HepG2 (cell line): ENCODE measurements at regions not wholly inside any gene's neighbourhood (a gene's known extent, or its start where the extent isn't known, plus 50 kb on each side); places are given as distances from the start of the nearest gene placed in this dataset.

Source experiments
- ATAC-seq: fragments of 200-7000 bp; cut with Tn5 transposase; 3 replicates; pipeline ENCODE4 v1.9.1; 2020; ENCODE audit warnings: mild to moderate bottlenecking, moderate library complexity
- BruUV-seq: library from RNA; stranded (reverse); fragments of 400-500 nt; replicated peaks from 2 replicates; lab custom pipeline; 2021; lab: Mats Ljungman, UMichigan
- CTCF ChIA-PET: fragments of 300-600 bp; formaldehyde crosslinking; extraction: SDS; loops from one replicate; lab custom pipeline; 2021; ENCODE audit warnings: low total read pairs, inconsistent platforms, low intra/inter-chr PET ratio; lab: Yijun Ruan, JAX
- POLR2A ChIA-PET: fragments of 350-600 bp; sonication (Branson Sonifier 250); formaldehyde crosslinking; loops from one replicate; lab custom pipeline; 2020; ENCODE audit warnings: antibody characterized with exemption, inconsistent platforms; lab: Yijun Ruan, JAX
- DNase-seq: peaks from one replicate; pipeline ENCODE4 v3.0.0-alpha.2; 2015; ENCODE audit warnings: low spot score
- FAIRE-seq: peaks from 3 replicates; lab custom pipeline; 2011; peaks lifted over from hg19 to GRCh38; lab: Jason Lieb, UNC
- H2AFZ ChIP-seq: one replicate; pipeline ENCODE4 v1.6.1; 2011; ENCODE audit warnings: low read length, inconsistent platforms
- H3K27ac ChIP-seq: fragments of 300-600 bp; 3 replicates; pipeline ENCODE4 v1.8.0; 2011; ENCODE audit warnings: mixed run types, mild to moderate bottlenecking, mixed read lengths, low read length, inconsistent platforms; ENCODE audit not compliant: insufficient read depth; ENCODE audit errors: extremely low read length
- H3K27me3 ChIP-seq, 2 experiments: fragments of 200-600 bp in 1 of 2; 2 replicates in 1 of 2; 3 replicates in 1 of 2; pipeline versions ENCODE4 v1.6.0 to v1.8.0; 2011; ENCODE audit warnings: low read length in 2 of 2, mild to moderate bottlenecking in 2 of 2, moderate library complexity in 2 of 2, inconsistent platforms in 1 of 2; ENCODE audit not compliant: insufficient read depth in 2 of 2, control insufficient read depth in 1 of 2
- H3K36me3 ChIP-seq, 2 experiments: fragments of 200-600 bp in 1 of 2; replicated peaks in 1 of 2; 2 replicates in 1 of 2; 3 replicates in 1 of 2; pipeline versions ENCODE4 v1.5.1 to v1.8.0; 2011; ENCODE audit warnings: low read length in 2 of 2, inconsistent platforms in 1 of 2; ENCODE audit not compliant: insufficient read depth in 2 of 2, control insufficient read depth in 1 of 2
- H3K4me1 ChIP-seq: 2 replicates; pipeline ENCODE4 v1.5.1; 2012; ENCODE audit warnings: low read length, inconsistent platforms; ENCODE audit not compliant: insufficient read depth
- H3K4me2 ChIP-seq: 2 replicates; pipeline ENCODE4 v1.6.0; 2011; ENCODE audit warnings: low read depth, low read length, inconsistent platforms
- H3K4me3 ChIP-seq, 3 experiments: fragments of 200-600 bp in 1 of 3; sonication (generic), shearing (Covaris generic) in 1 of 3; replicated peaks in 1 of 3; 2 replicates each; pipeline ENCODE4 v1.5.1; 2011 to 2016; ENCODE audit warnings: low read length in 3 of 3, inconsistent platforms in 2 of 3, low read depth in 2 of 3, mild to moderate bottlenecking in 2 of 3, control low read depth in 1 of 3, mixed read lengths in 1 of 3; ENCODE audit not compliant: insufficient read depth in 1 of 3
- H3K79me2 ChIP-seq: one replicate; pipeline ENCODE4 v1.6.1; 2011; ENCODE audit warnings: low read length, inconsistent platforms; ENCODE audit not compliant: insufficient read depth
- H3K9ac ChIP-seq: 2 replicates; pipeline ENCODE4 v1.6.0; 2011; ENCODE audit warnings: mild to moderate bottlenecking, low read depth, low read length, inconsistent platforms; ENCODE audit not compliant: insufficient read depth
- H3K9me3 ChIP-seq: 2 replicates; pipeline ENCODE4 v1.5.1; 2012; ENCODE audit warnings: mild to moderate bottlenecking, low read length
- H4K20me1 ChIP-seq: 2 replicates; pipeline ENCODE4 v1.6.0; 2011; ENCODE audit warnings: inconsistent platforms, mild to moderate bottlenecking, low read length, moderate library complexity; ENCODE audit not compliant: insufficient read depth
- EED ChIP-seq: sonication (generic); formaldehyde crosslinking; IDR thresholded peaks from 2 replicates; pipeline ENCODE4 v1.5.0; 2020; ENCODE audit warnings: mild to moderate bottlenecking, missing genetic modification reagents
- GRHL1 ChIP-seq: sonication (generic); formaldehyde crosslinking; conservative IDR thresholded peaks from 2 replicates; pipeline ENCODE4 v1.8.0; 2022; ENCODE audit warnings: missing genetic modification reagents
- NR2F1 ChIP-seq, 2 experiments: fragments of 450-650 bp in 1 of 2; formaldehyde crosslinking in 1 of 2; IDR thresholded peaks; 2 replicates each; pipeline versions ENCODE4 v1.5.0 to v1.6.1; 2016 to 2020; ENCODE audit warnings: mild to moderate bottlenecking in 1 of 2, missing compliant biosample characterization in 1 of 2, missing genetic modification reagents in 1 of 2, moderate library complexity in 1 of 2
- ZC3H13 ChIP-seq: sonication (generic); formaldehyde crosslinking; IDR thresholded peaks from 2 replicates; pipeline ENCODE4 v1.8.1; 2023; ENCODE audit warnings: mild to moderate bottlenecking, missing genetic modification reagents, moderate library complexity
- ZNF121 ChIP-seq: sonication (generic); formaldehyde crosslinking; IDR thresholded peaks from 2 replicates; pipeline ENCODE4 v1.5.0; 2020; ENCODE audit warnings: mild to moderate bottlenecking, missing genetic modification reagents
- ZNF510 ChIP-seq: sonication (generic); formaldehyde crosslinking; IDR thresholded peaks from 2 replicates; pipeline ENCODE4 v1.4.0; 2020; ENCODE audit warnings: low read depth, mild to moderate bottlenecking, missing genetic modification reagents
- WGBS: methylation state at CpG from one replicate; pipeline ENCODE4 v1.1.6; 2017; ENCODE audit warnings: low lambda C conversion rate; 5-methylcytosine and 5-hydroxymethylcytosine counted together
- in situ Hi-C: cut with HindIII; loops from 2 replicates; pipeline ENCODE4 v1.10.0; 2017; ENCODE audit warnings: low pct_unique_long_range_greater_than_20kb; ENCODE audit not compliant: extremely low pct_ligation_motif_present
- intact Hi-C: fragments of 100-400 bp; cut with micrococcal nuclease; formaldehyde crosslinking; loops from one replicate; pipeline ENCODE4 v1.10.0; 2022; ENCODE audit not compliant: unreplicated experiment
- TF ChIP-seq, protein P1 (sequence below): sonication (generic); formaldehyde crosslinking; IDR thresholded peaks from 2 replicates; pipeline ENCODE4 v1.4.0; 2020; ENCODE audit warnings: missing genetic modification reagents
- TF ChIP-seq, protein P2 (sequence below): sonication (generic); formaldehyde crosslinking; IDR thresholded peaks from 2 replicates; pipeline ENCODE4 v1.4.0; 2020; ENCODE audit warnings: missing genetic modification reagents

DNA sequence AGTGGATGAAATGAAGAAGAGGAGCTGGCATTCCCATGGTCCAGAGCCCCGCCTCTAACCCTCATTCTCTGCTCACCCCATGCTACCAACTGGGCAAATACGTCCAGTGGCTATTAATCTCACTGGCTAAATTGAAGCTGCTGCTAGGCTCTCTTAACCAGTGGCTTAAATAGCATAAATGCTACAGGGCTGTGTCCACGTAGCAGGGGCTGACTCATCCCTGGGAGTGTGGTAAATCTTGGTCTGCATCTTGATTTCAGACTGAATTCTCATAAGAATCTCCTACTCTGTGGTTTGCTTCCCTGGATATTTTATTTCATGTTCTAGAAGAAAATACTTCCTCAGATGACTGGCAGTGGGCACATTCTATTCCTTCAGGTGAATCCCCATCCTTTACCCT lies 193.1 kb upstream of the ARG1 start:
- no TSS peak for BruUV-seq
- H3K4me1 ChIP-seq = no peaks in the 10 kb centered on the region
- H3K79me2 ChIP-seq = no peaks in the 10 kb centered on the region
- TF ChIP-seq NR2F1 (CRISPR knock-in tag; IDR thresholded peaks at IDR 0.05) (no peak), ZNF121 (CRISPR knock-in tag) (no peak), ZNF510 (CRISPR knock-in tag) (no peak), ZC3H13 (CRISPR knock-in tag) (no peak), GRHL1 (CRISPR knock-in tag) (no peak), EED (CRISPR knock-in tag) (no peak)
- TF ChIP-seq, protein P1, sequence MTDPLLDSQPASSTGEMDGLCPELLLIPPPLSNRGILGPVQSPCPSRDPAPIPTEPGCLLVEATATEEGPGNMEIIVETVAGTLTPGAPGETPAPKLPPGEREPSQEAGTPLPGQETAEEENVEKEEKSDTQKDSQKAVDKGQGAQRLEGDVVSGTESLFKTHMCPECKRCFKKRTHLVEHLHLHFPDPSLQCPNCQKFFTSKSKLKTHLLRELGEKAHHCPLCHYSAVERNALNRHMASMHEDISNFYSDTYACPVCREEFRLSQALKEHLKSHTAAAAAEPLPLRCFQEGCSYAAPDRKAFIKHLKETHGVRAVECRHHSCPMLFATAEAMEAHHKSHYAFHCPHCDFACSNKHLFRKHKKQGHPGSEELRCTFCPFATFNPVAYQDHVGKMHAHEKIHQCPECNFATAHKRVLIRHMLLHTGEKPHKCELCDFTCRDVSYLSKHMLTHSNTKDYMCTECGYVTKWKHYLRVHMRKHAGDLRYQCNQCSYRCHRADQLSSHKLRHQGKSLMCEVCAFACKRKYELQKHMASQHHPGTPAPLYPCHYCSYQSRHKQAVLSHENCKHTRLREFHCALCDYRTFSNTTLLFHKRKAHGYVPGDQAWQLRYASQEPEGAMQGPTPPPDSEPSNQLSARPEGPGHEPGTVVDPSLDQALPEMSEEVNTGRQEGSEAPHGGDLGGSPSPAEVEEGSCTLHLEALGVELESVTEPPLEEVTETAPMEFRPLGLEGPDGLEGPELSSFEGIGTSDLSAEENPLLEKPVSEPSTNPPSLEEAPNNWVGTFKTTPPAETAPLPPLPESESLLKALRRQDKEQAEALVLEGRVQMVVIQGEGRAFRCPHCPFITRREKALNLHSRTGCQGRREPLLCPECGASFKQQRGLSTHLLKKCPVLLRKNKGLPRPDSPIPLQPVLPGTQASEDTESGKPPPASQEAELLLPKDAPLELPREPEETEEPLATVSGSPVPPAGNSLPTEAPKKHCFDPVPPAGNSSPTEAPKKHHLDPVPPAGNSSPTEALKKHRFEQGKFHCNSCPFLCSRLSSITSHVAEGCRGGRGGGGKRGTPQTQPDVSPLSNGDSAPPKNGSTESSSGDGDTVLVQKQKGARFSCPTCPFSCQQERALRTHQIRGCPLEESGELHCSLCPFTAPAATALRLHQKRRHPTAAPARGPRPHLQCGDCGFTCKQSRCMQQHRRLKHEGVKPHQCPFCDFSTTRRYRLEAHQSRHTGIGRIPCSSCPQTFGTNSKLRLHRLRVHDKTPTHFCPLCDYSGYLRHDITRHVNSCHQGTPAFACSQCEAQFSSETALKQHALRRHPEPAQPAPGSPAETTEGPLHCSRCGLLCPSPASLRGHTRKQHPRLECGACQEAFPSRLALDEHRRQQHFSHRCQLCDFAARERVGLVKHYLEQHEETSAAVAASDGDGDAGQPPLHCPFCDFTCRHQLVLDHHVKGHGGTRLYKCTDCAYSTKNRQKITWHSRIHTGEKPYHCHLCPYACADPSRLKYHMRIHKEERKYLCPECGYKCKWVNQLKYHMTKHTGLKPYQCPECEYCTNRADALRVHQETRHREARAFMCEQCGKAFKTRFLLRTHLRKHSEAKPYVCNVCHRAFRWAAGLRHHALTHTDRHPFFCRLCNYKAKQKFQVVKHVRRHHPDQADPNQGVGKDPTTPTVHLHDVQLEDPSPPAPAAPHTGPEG = no peak
- TF ChIP-seq, protein P2, sequence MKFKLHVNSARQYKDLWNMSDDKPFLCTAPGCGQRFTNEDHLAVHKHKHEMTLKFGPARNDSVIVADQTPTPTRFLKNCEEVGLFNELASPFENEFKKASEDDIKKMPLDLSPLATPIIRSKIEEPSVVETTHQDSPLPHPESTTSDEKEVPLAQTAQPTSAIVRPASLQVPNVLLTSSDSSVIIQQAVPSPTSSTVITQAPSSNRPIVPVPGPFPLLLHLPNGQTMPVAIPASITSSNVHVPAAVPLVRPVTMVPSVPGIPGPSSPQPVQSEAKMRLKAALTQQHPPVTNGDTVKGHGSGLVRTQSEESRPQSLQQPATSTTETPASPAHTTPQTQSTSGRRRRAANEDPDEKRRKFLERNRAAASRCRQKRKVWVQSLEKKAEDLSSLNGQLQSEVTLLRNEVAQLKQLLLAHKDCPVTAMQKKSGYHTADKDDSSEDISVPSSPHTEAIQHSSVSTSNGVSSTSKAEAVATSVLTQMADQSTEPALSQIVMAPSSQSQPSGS (CRISPR knock-in tag) = no peak
- CTCF ChIA-PET = no interaction called here
- peaks cover 0 to 35% of the 10 kb centered on the region in 2 experiments; a peak in 3 of 5 replicates for H3K27me3 ChIP-seq
- H3K9ac ChIP-seq = no peak overlapping the region
- no peaks in the 10 kb centered on the region for H3K9me3 ChIP-seq
- no peaks in the 10 kb centered on the region for H4K20me1 ChIP-seq
- 10% methylated on average over 3 of the region's 3 CpGs for WGBS
- POLR2A ChIA-PET = no interaction called here
- FAIRE-seq (no peak), ATAC-seq (no peak), DNase-seq (no peak)
- no peak overlapping the region for H2AFZ ChIP-seq
- in situ Hi-C loops = no loop called here
- H3K27ac ChIP-seq = no peak overlapping the region
- H3K36me3 ChIP-seq = no peaks in the 10 kb centered on the region
- H3K4me3 ChIP-seq = no peak overlapping the region
- intact Hi-C loops = no loop called here
- H3K4me2 ChIP-seq = no peak overlapping the region
